H1 (cell line): ENCODE measurements at regions not wholly inside any gene's neighbourhood (a gene's known extent, or its start where the extent isn't known, plus 50 kb on each side); places are given as distances from the start of the nearest gene placed in this dataset.

Source experiments
- CTCF ChIA-PET: fragments of 300-600 bp; sonication (Branson Sonifier 250); formaldehyde crosslinking; loops from one replicate; lab custom pipeline; 2021; ENCODE audit not compliant: partially characterized antibody; lab: Charles Lee
- POLR2A ChIA-PET: fragments of 300-600 bp; sonication (Branson Sonifier 250); formaldehyde crosslinking; loops from one replicate; lab custom pipeline; 2021; ENCODE audit warnings: inconsistent platforms; ENCODE audit not compliant: partially characterized antibody; lab: Charles Lee
- DNase-seq, 2 experiments: peaks; one replicate each; pipeline versions ENCODE4 v3.0.0 to v3.0.0-alpha.2; 2010 to 2022; ENCODE audit warnings: low spot score in 2 of 2, low read depth in 1 of 2, mixed read lengths in 1 of 2
- FAIRE-seq: peaks from 2 replicates; lab custom pipeline; 2011; peaks lifted over from hg19 to GRCh38; lab: Jason Lieb, UNC
- H2AFZ ChIP-seq: 2 replicates; pipeline ENCODE4 v1.8.1; 2012; ENCODE audit warnings: low read length, inconsistent platforms
- H2AK5ac ChIP-seq: 2 replicates; pipeline ENCODE4 v1.6.1; 2013; ENCODE audit warnings: low read depth, low read length
- H2BK120ac ChIP-seq: replicated peaks from 2 replicates; pipeline ENCODE3; 2013; ENCODE audit warnings: low read depth, low read length, inconsistent platforms
- H2BK12ac ChIP-seq: 2 replicates; pipeline ENCODE4 v1.6.1; 2013; ENCODE audit warnings: low read depth, low read length
- H2BK15ac ChIP-seq: 2 replicates; pipeline ENCODE4 v1.6.1; 2013; ENCODE audit warnings: low read length
- H2BK20ac ChIP-seq: 2 replicates; pipeline ENCODE4 v1.6.1; 2013; ENCODE audit warnings: low read length
- H2BK5ac ChIP-seq: 2 replicates; pipeline ENCODE4 v1.6.1; 2013; ENCODE audit warnings: low read depth, low read length
- H3K14ac ChIP-seq: 2 replicates; pipeline ENCODE4 v1.6.1; 2013; ENCODE audit warnings: inconsistent platforms; ENCODE audit not compliant: insufficient read length
- H3K18ac ChIP-seq: 2 replicates; pipeline ENCODE4 v1.6.1; 2013; ENCODE audit warnings: low read length; ENCODE audit errors: extremely low read depth
- H3K23ac ChIP-seq: 2 replicates; pipeline ENCODE4 v1.6.1; 2013; ENCODE audit warnings: inconsistent platforms; ENCODE audit not compliant: insufficient read length
- H3K23me2 ChIP-seq: 2 replicates; pipeline ENCODE4 v1.6.1; 2013; ENCODE audit warnings: low read depth, low read length
- H3K27ac ChIP-seq: 2 replicates; pipeline ENCODE4 v1.6.1; 2011; ENCODE audit warnings: low read depth, low read length, inconsistent platforms
- H3K27me3 ChIP-seq, 4 experiments: replicated peaks in 1 of 4; 1 replicate in 1 of 4; 2 replicates in 3 of 4; pipeline versions ENCODE4 v1.6.1 to v1.8.1; 2011 to 2013; ENCODE audit warnings: low read length in 3 of 4, mild to moderate bottlenecking in 3 of 4, inconsistent platforms in 2 of 4, mixed read lengths in 2 of 4, moderate library complexity in 1 of 4; ENCODE audit not compliant: control insufficient read depth in 3 of 4, insufficient read depth in 3 of 4; ENCODE audit errors: extremely low read depth in 1 of 4
- H3K36me3 ChIP-seq, 4 experiments: 2 replicates each; pipeline versions ENCODE4 v1.6.1 to v1.8.1; 2011 to 2013; ENCODE audit warnings: mild to moderate bottlenecking in 4 of 4, low read length in 3 of 4, moderate library complexity in 2 of 4, control low read depth in 1 of 4, inconsistent platforms in 1 of 4; ENCODE audit not compliant: insufficient read depth in 4 of 4, control insufficient read depth in 2 of 4
- H3K4ac ChIP-seq: replicated peaks from 2 replicates; pipeline ENCODE3; 2013; ENCODE audit warnings: low read length, low read depth, mixed read lengths, inconsistent platforms; ENCODE audit not compliant: insufficient read length
- H3K4me1 ChIP-seq, 4 experiments: replicated peaks in 1 of 4; 1 replicate in 1 of 4; 2 replicates in 3 of 4; pipeline versions ENCODE4 v1.6.1 to v1.8.1; 2011 to 2013; ENCODE audit warnings: low read length in 3 of 4, inconsistent platforms in 2 of 4, mixed read lengths in 1 of 4; ENCODE audit not compliant: insufficient read depth in 4 of 4, control insufficient read depth in 3 of 4
- H3K4me2 ChIP-seq, 2 experiments: 2 replicates each; pipeline versions ENCODE4 v1.6.1 to v1.8.1; 2011 to 2013; ENCODE audit warnings: low read depth in 2 of 2, low read length in 2 of 2, control low read depth in 1 of 2, inconsistent platforms in 1 of 2, mild to moderate bottlenecking in 1 of 2; ENCODE audit not compliant: insufficient read depth in 1 of 2
- H3K4me3 ChIP-seq, 4 experiments: fragments of 200-600, 300-600 bp in 1 of 4; sonication (generic), shearing (Covaris generic), sonication (Bioruptor Twin) in 1 of 4; 2 replicates each; pipeline versions ENCODE4 v1.5.1 to v1.8.1; 2011 to 2016; ENCODE audit warnings: low read length in 4 of 4, low read depth in 3 of 4, control low read depth in 2 of 4, inconsistent platforms in 2 of 4, mild to moderate bottlenecking in 2 of 4, mixed read lengths in 1 of 4, moderate library complexity in 1 of 4; ENCODE audit not compliant: insufficient read depth in 2 of 4; ENCODE audit errors: extremely low read depth in 1 of 4
- H3K56ac ChIP-seq: replicated peaks from 2 replicates; pipeline ENCODE3; 2013; ENCODE audit warnings: low read depth, mild to moderate bottlenecking, mixed read lengths, low read length, inconsistent platforms; ENCODE audit not compliant: insufficient read length
- H3K79me1 ChIP-seq: 2 replicates; pipeline ENCODE4 v1.6.1; 2013; ENCODE audit warnings: low read depth, low read length, control low read depth
- H3K79me2 ChIP-seq, 2 experiments: 2 replicates each; pipeline versions ENCODE4 v1.6.1 to v1.8.1; 2012 to 2013; ENCODE audit warnings: low read length in 2 of 2, mild to moderate bottlenecking in 2 of 2, inconsistent platforms in 1 of 2; ENCODE audit not compliant: insufficient read depth in 2 of 2, control insufficient read depth in 1 of 2
- H3K9ac ChIP-seq, 4 experiments: replicated peaks in 1 of 4; 1 replicate in 1 of 4; 2 replicates in 3 of 4; pipeline versions ENCODE4 v1.6.1 to v1.8.1; 2011 to 2013; ENCODE audit warnings: low read depth in 3 of 4, low read length in 3 of 4, control low read depth in 2 of 4, mild to moderate bottlenecking in 2 of 4, moderate library complexity in 2 of 4, inconsistent platforms in 1 of 4; ENCODE audit errors: extremely low read depth in 1 of 4
- H3K9me3 ChIP-seq, 2 experiments: 2 replicates each; pipeline versions ENCODE4 v1.6.1 to v1.8.1; 2012 to 2013; ENCODE audit warnings: mild to moderate bottlenecking in 2 of 2, moderate library complexity in 2 of 2, control low read depth in 1 of 2, inconsistent platforms in 1 of 2, low read depth in 1 of 2, low read length in 1 of 2, mixed read lengths in 1 of 2; ENCODE audit not compliant: insufficient read depth in 2 of 2
- H4K20me1 ChIP-seq, 2 experiments: replicated peaks in 1 of 2; 2 replicates each; pipeline versions ENCODE3 to v1.8.1; 2011 to 2013; ENCODE audit warnings: inconsistent platforms in 2 of 2, low read length in 2 of 2, mild to moderate bottlenecking in 1 of 2; ENCODE audit not compliant: insufficient read depth in 2 of 2, control insufficient read depth in 1 of 2
- H4K5ac ChIP-seq: 2 replicates; pipeline ENCODE4 v1.6.1; 2013; ENCODE audit warnings: low read length, low read depth, mixed read lengths, inconsistent platforms; ENCODE audit not compliant: insufficient read length
- H4K8ac ChIP-seq: 2 replicates; pipeline ENCODE4 v1.8.0; 2013; ENCODE audit warnings: mild to moderate bottlenecking, moderate library complexity, low read length, inconsistent platforms; ENCODE audit not compliant: insufficient read depth; ENCODE audit errors: extremely low read depth
- H4K91ac ChIP-seq: replicated peaks from 2 replicates; pipeline ENCODE3; 2013; ENCODE audit warnings: low read length, mixed read lengths, inconsistent platforms; ENCODE audit not compliant: insufficient read length
- CBX5 ChIP-seq: fragments of 300-800, 300-1000 bp; sonication (generic); IDR thresholded peaks from 2 replicates; pipeline ENCODE4 v1.7.1; 2016; ENCODE audit warnings: antibody characterized with exemption, low read length, low read depth
- JUND ChIP-seq: IDR thresholded peaks from 2 replicates; pipeline ENCODE4 v1.6.1; 2011; ENCODE audit warnings: mild to moderate bottlenecking, improper control_type of control experiment, low read length
- KDM1A ChIP-seq: fragments of 200-600, 300-600 bp; sonication (generic); IDR thresholded peaks from 2 replicates; pipeline ENCODE4 v1.7.1; 2016; ENCODE audit warnings: mild to moderate bottlenecking, low read length, borderline replicate concordance
- KDM5A ChIP-seq: fragments of 200-600 bp; IDR thresholded peaks from 2 replicates; pipeline ENCODE4 v1.7.1; 2012; ENCODE audit warnings: mild to moderate bottlenecking, low read length, inconsistent platforms, mixed read lengths
- NRF1 ChIP-seq: IDR thresholded peaks from 2 replicates; pipeline ENCODE4 v1.6.1; 2011; ENCODE audit warnings: mild to moderate bottlenecking, low read depth, low read length, improper control_type of control experiment
- RAD21 ChIP-seq, 2 experiments: IDR thresholded peaks in 1 of 2; conservative IDR thresholded peaks in 1 of 2; 2 replicates each; pipeline ENCODE4 v1.6.1; 2011; ENCODE audit warnings: low read depth in 2 of 2, low read length in 2 of 2, improper control_type of control experiment in 1 of 2, inconsistent platforms in 1 of 2, mild to moderate bottlenecking in 1 of 2, moderate library complexity in 1 of 2
- SRF ChIP-seq: IDR thresholded peaks from 2 replicates; pipeline ENCODE4 v1.6.1; 2011; ENCODE audit warnings: mild to moderate bottlenecking, low read depth, low read length, moderate library complexity
- WGBS, 2 experiments: shearing (Covaris generic) in 1 of 2; methylation state at CpG; one replicate each; pipeline versions ENCODE4 v1.1.6 to v1.1.7; 2013 to 2015; ENCODE audit warnings: low lambda C conversion rate in 2 of 2, mixed read lengths in 2 of 2, inconsistent platforms in 1 of 2, low coverage in 1 of 2, missing lambda C conversion rate in 1 of 2; ENCODE audit not compliant: insufficient replicate concordance in 2 of 2, insufficient coverage in 1 of 2, insufficient read length in 1 of 2; ENCODE audit errors: extremely low coverage in 1 of 2, missing lambda C conversion rate in 1 of 2; 5-methylcytosine and 5-hydroxymethylcytosine counted together

- Histone ChIP-seq H2BK12ac (no peak overlapping the region), H2AFZ (no peak overlapping the region), H4K20me1 (no peaks in the 10 kb centered on the region), H2BK120ac (no peak overlapping the region), H3K23ac (no peak overlapping the region), H3K14ac (no peak overlapping the region), H4K5ac (no peak overlapping the region), H3K79me1 (no peaks in the 10 kb centered on the region), H2BK20ac (no peak overlapping the region), H3K4ac (no peak overlapping the region), H2AK5ac (no peak overlapping the region), H2BK5ac (no peak overlapping the region), H3K4me2 (no peak overlapping the region), H3K18ac (no peak overlapping the region), H3K36me3 (no peaks in the 10 kb centered on the region), H3K4me3 (no peak overlapping the region), H4K91ac (no peak overlapping the region), H3K79me2 (no peaks in the 10 kb centered on the region), H3K23me2 (peaks cover 5% of the 10 kb centered on the region; the same call in 1 of the 2 replicates), H3K27me3 (peaks cover 0 to 13% (median 5%) of the 10 kb centered on the region in 4 experiments; a peak in 4 of 7 replicates), H4K8ac (no peak overlapping the region), H3K9ac (no peak overlapping the region), H3K56ac (no peak overlapping the region)
- POLR2A ChIA-PET, result interaction anchor here (1.6 kb wide), 2 partner anchors 53 to 54 kb away, joined by 3 to 12 read pairs; partner anchors contain the start of gene ATF3
- DNase-seq, result no peak
- 92% methylated on average over 2 of the region's 2 CpGs; no CpG with 5 or more reads in 1 of the 2 experiments for WGBS, 2 experiments
- no peak for FAIRE-seq
- TF ChIP-seq NRF1, result no peak
- no peak for TF ChIP-seq KDM5A
- no peak for TF ChIP-seq RAD21 (IDR thresholded peaks at IDR 0.05 in 1 of 2, conservative IDR thresholded peaks at IDR 0.05 in 1 of 2; ENCODE audit: low read depth in 2 of 2, low read length in 2 of 2)
- TF ChIP-seq CBX5, result no peak
- TF ChIP-seq JUND, result no peak
- no peak for TF ChIP-seq KDM1A
- no peak for TF ChIP-seq SRF
- TF ChIP-seq, all 59 proteins: peak for 0
- CTCF ChIA-PET, result interaction anchor here (1.0 to 1.4 kb wide), 5 partner anchors 10 to 78 kb away, joined by 3 to 4 read pairs (median 3); no protein-coding TSS in a partner anchor
- Histone ChIP-seq H3K27ac (no peak overlapping the region), H2BK15ac (no peak overlapping the region), H3K9me3 (no peaks in the 10 kb centered on the region; a peak in 1 of 4 replicates), H3K4me1 (peaks cover 1 to 8% (median 3%) of the 10 kb centered on the region in 4 experiments; a peak in 6 of 7 replicates)
These were observed 53.1 kb upstream of the ATF3 start for GRCh38 chr1:212555426-212555825.
